Natural killer cell treated with Interleukin-12 subunit alpha and Interleukin-12 subunit beta and Interleukin-15 and Interleukin-18, amount 100 ng/mL, for 72 hours (primary cell): ENCODE measurements at regions not wholly inside any gene's neighbourhood (a gene's known extent, or its start where the extent isn't known, plus 50 kb on each side); places are given as distances from the start of the nearest gene placed in this dataset.
"Not testable (repeated sequence)": the region's sequence is repeated elsewhere in the genome, so short reads cannot be mapped to it uniquely, and the experiment has no call there.

Experiments
- ATAC-seq, 2 donors: fragments of 150-1000 bp; cut with Tn5 transposase in 1 of 2; sonication (Bioruptor Pico), chemical (Tn5 transposase) in 1 of 2; 2 replicates each; pipeline ENCODE4 v1.10.0; 2021
- DNase-seq: peaks from one replicate; pipeline ENCODE4 v3.0.0; 2022; ENCODE audit warnings: low spot score
- H3K27ac Mint-ChIP-seq, 2 donors: 1 replicate in 1 of 2; 2 replicates in 1 of 2; pipeline ENCODE4 v1.8.0; 2022; ENCODE audit warnings: mixed read lengths in 2 of 2, mild to moderate bottlenecking in 1 of 2, moderate library complexity in 1 of 2
- H3K27me3 Mint-ChIP-seq, 2 donors: 1 replicate in 1 of 2; 2 replicates in 1 of 2; pipeline ENCODE4 v1.8.0; 2022; ENCODE audit warnings: mixed read lengths in 2 of 2
- H3K36me3 Mint-ChIP-seq: one replicate; pipeline ENCODE4 v1.8.0; 2022; ENCODE audit warnings: mixed read lengths
- H3K4me1 Mint-ChIP-seq, 2 donors: 1 replicate in 1 of 2; 2 replicates in 1 of 2; pipeline ENCODE4 v1.8.0; 2022; ENCODE audit warnings: low read depth in 2 of 2, mixed read lengths in 2 of 2, mild to moderate bottlenecking in 1 of 2
- H3K4me3 Mint-ChIP-seq: one replicate; pipeline ENCODE4 v1.8.0; 2022; ENCODE audit warnings: mixed read lengths
- H3K9me3 Mint-ChIP-seq: 2 replicates; pipeline ENCODE4 v1.8.0; 2022; ENCODE audit warnings: mixed read lengths

GRCh38 chr13:50382511-50382910, 367.3 kb downstream of the KCNRG start:
- peaks cover 21 to 22% of the 10 kb centered on the region in 2 donors for H3K4me1 Mint-ChIP-seq

DNA sequence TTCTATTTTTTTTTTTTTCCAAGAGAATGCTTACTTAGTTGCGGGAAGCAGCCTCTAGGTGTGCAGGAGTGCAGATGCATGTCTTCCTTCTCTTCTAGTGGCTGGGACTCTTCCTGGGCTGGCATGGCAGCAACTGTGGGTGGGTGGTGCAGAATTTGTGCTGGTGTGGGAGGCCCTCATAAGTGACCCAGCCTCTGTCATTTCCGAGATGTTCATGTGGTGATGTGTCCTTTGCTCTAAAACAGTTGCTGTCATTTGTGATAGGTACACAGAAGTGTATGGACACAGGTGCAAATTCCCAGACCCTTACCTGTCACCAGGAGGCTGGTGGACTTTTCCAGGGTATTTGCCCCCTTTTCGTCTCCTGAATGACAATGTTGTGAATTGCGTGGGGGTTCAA, 367.7 kb downstream of the KCNRG start:
- no peak overlapping the region for H3K4me3 Mint-ChIP-seq
- peaks cover 21 to 22% of the 10 kb centered on the region in 2 donors for H3K4me1 Mint-ChIP-seq
- no peaks in the 10 kb centered on the region for H3K27me3 Mint-ChIP-seq
- H3K9me3 Mint-ChIP-seq = peaks cover 11% of the 10 kb centered on the region
- DNase-seq = no peak
- peaks cover 22% of the 10 kb centered on the region for H3K36me3 Mint-ChIP-seq
- no peak for ATAC-seq
- H3K27ac Mint-ChIP-seq = no peak overlapping the region

More at GRCh38 chr13:50382511-50382910, 367.3 kb downstream of the KCNRG start:
- peaks cover 22% of the 10 kb centered on the region for H3K36me3 Mint-ChIP-seq
- no peak for ATAC-seq
- H3K4me3 Mint-ChIP-seq = no peak overlapping the region
- H3K9me3 Mint-ChIP-seq = peaks cover 11% of the 10 kb centered on the region
- no peak overlapping the region for H3K27ac Mint-ChIP-seq
- no peak for DNase-seq
- no peaks in the 10 kb centered on the region for H3K27me3 Mint-ChIP-seq

DNA sequence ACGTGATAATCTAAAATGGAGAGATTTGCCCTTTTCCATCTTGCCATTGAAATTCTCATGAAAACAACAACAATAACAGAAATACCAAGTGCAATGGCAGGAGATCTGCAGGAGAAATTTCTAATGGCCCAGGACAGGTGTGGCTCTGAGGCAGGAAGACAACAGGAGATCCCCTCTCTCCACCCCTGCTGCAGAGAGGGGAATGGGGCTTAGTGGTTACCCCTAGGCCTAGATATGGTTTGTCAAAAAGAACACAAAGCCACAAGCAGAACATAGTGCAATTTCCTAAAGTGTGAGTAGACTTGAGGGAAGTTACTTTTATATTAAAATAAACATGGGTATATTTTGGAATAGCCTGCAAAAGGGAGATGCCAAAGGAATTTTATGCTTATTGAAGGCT, 369.5 kb downstream of the KCNRG start:
- Mint-ChIP-seq H3K27me3 (no peaks in the 10 kb centered on the region), H3K27ac (peak overlapping the region in 1 of 2 donors; percentile 17), H3K4me1 (peaks cover 21 to 22% of the 10 kb centered on the region in 2 donors), H3K4me3 (no peak overlapping the region), H3K36me3 (peaks cover 22% of the 10 kb centered on the region), H3K9me3 (peaks cover 11% of the 10 kb centered on the region)
- DNase-seq (no peak), ATAC-seq (no peak)

DNA sequence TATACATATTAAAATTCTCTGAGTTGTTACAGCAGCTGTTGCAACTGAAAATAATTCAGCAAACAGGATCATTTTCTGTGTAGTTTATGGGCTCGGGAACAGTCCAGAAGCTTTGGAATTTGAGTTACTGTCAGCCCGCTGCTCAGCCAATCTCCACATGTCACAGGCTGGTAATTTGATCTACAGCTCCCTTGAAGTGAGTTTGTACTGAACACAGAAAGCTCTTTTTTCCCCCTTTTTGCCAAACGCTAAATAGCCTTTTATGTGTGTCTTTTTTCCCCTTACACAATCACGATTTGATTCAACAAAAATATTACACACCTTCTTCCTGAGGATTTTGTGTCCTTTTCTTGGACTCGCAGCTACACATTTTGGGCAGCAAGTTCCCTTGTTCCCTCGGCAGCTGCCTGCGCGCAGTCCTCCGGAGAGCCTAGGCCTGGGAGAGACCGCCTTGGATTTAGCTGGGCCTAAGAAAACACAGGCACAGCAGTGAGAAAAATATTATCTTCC, 371.4 kb downstream of the KCNRG start:
- Mint-ChIP-seq H3K36me3 (peaks cover 9% of the 10 kb centered on the region), H3K27ac (peak overlapping the region in 1 of 2 donors; percentile 79)

GRCh38 chr13:50387051-50387581, 371.9 kb downstream of the KCNRG start:
- H3K4me1 Mint-ChIP-seq = peaks cover 21 to 22% of the 10 kb centered on the region in 2 donors
- H3K27me3 Mint-ChIP-seq = no peaks in the 10 kb centered on the region
- ATAC-seq (peak in 1 of 2 donors; percentile 67), DNase-seq (no peak)
- peaks cover 3% of the 10 kb centered on the region for H3K9me3 Mint-ChIP-seq
- peak overlapping the region; percentile 1 for H3K4me3 Mint-ChIP-seq
- peak overlapping the region in 1 of 2 donors; percentile 79 for H3K27ac Mint-ChIP-seq
- H3K36me3 Mint-ChIP-seq = peaks cover 6% of the 10 kb centered on the region

More for the DNA sequence above, 371.4 kb downstream of the KCNRG start:
- DNase-seq = no peak
- H3K4me1 Mint-ChIP-seq = peaks cover 21 to 22% of the 10 kb centered on the region in 2 donors
- ATAC-seq = no peak
- H3K4me3 Mint-ChIP-seq = no peak overlapping the region
- peaks cover 3% of the 10 kb centered on the region for H3K9me3 Mint-ChIP-seq
- H3K27me3 Mint-ChIP-seq = no peaks in the 10 kb centered on the region

DNA sequence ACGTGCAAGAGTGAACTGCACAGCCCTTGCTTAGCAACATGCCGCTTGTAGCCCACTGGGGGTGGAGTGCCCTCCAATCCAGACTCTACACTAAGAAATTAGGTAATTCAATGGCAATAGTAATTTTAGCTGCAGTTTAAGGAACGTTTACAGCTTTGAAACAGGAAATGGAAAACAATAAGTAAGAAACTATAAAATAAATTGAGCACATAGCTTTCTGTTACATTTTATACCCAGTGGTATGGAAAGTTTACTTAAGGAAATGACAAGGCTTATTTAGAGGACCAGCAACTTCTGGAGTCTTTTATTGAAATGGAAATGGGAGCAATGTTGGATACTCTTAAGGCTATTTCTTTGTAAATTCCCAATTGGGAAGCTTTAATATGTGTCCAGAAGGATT, 373.2 kb downstream of the KCNRG start:
- Mint-ChIP-seq H3K27ac (no peak overlapping the region), H3K36me3 (no peaks in the 10 kb centered on the region), H3K9me3 (no peaks in the 10 kb centered on the region), H3K4me1 (peaks cover 16 to 26% of the 10 kb centered on the region in 2 donors), H3K27me3 (no peaks in the 10 kb centered on the region), H3K4me3 (no peak overlapping the region)
- DNase-seq (no peak), ATAC-seq (no peak)

- Mint-ChIP-seq H3K9me3 (no peaks in the 10 kb centered on the region), H3K27ac (no peak overlapping the region), H3K27me3 (no peaks in the 10 kb centered on the region), H3K36me3 (no peaks in the 10 kb centered on the region), H3K4me3 (no peak overlapping the region), H3K4me1 (peaks cover 10 to 21% of the 10 kb centered on the region in 2 donors)
- ATAC-seq = no peak
- DNase-seq = no peak
Measured at GRCh38 chr13:50389726-50390125, 374.5 kb downstream of the KCNRG start.

DNA sequence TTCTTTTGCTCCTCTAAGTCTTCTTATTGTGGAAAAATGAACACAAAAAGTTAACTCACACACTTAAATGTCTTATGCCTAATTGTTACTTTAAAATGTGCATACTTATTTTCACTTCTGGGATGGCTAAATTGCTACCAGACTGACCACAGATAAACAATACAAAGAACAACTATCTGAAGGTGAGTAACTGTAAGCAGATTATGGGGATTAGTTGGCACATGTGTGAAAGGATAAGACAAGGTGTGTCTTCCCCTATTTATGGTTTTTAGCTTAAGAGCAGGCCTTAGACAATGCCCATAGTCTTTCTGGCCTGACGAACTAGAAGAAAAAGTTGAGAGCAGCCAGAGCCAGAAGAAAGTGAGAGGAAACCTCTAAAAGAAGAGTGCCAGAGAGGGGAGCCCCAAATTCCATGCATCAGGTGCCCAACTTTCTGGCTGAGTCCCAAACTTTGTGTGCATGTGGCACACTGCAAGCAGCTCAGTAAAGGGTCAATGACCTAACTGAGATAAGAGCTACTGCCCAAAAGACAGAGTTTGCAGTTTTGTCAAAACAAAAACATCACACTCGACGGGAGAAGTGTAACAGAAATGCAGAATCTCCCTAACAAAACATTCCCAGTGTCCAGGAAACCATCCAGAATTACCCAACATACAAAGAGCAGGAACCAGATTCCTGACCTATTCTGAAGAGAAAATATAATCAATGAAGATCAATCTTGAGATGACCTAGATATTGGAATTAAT, 375.4 kb downstream of the KCNRG start:
- H3K9me3 Mint-ChIP-seq = no peaks in the 10 kb centered on the region
- no peak for ATAC-seq
- H3K4me1 Mint-ChIP-seq = peaks cover 7 to 12% of the 10 kb centered on the region in 2 donors
- H3K36me3 Mint-ChIP-seq = no peaks in the 10 kb centered on the region
- no peak overlapping the region for H3K4me3 Mint-ChIP-seq
- H3K27ac Mint-ChIP-seq = peak overlapping the region in 1 of 2 donors; percentile 16
- H3K27me3 Mint-ChIP-seq = no peaks in the 10 kb centered on the region
- DNase-seq = no peak

DNA sequence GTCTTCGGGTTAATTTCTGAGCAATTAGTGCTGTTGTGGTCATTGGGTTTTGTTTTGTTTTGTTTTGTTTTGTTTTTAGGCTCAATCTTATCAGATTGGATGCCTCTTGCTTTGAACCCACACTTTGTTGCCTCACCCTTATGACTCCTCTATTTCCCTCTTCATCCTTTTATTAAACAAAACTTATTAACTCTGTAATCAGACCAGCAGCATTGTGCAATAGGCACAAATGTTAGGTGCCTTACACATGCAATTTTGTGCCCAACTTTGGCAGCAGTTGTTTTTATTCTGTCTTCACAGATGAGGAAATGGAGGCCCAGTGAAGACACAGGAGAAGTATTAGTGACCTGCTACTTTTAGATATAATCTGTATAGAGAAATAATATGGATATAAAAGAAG, 377.7 kb downstream of the KCNRG start:
- DNase-seq (no peak), ATAC-seq (no peak)
- no peaks in the 10 kb centered on the region for H3K27me3 Mint-ChIP-seq
- no peaks in the 10 kb centered on the region for H3K36me3 Mint-ChIP-seq
- H3K4me1 Mint-ChIP-seq = peaks cover 2 to 4% of the 10 kb centered on the region in 2 donors
- no peaks in the 10 kb centered on the region for H3K9me3 Mint-ChIP-seq
- H3K27ac Mint-ChIP-seq = no peak overlapping the region
- H3K4me3 Mint-ChIP-seq = no peak overlapping the region

DNA sequence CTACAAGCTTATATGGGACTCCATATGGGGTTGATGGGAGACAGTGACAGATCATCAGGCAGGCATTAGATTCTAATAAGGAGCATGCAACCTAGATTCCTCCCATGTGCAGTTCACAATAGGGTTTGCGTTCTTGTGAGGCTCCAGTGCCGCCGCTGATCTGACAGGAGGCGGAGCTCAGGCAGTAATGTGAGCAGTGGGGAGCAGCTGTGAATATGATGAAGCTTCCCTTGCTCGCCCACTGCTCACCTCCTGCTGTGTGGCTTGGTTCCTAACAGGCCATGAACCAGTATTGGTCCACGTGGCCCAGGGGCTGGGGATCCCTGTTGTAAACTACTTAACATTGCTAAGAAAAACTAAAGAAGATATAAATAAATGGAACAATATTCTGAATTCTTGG, 378.4 kb downstream of the KCNRG start:
- DNase-seq (no peak), ATAC-seq (no peak)
- no peak overlapping the region for H3K4me3 Mint-ChIP-seq
- H3K27me3 Mint-ChIP-seq = no peaks in the 10 kb centered on the region
- H3K27ac Mint-ChIP-seq = no peak overlapping the region
- H3K9me3 Mint-ChIP-seq = no peaks in the 10 kb centered on the region
- H3K36me3 Mint-ChIP-seq = no peaks in the 10 kb centered on the region
- peaks cover 2 to 4% of the 10 kb centered on the region in 2 donors for H3K4me1 Mint-ChIP-seq

DNA sequence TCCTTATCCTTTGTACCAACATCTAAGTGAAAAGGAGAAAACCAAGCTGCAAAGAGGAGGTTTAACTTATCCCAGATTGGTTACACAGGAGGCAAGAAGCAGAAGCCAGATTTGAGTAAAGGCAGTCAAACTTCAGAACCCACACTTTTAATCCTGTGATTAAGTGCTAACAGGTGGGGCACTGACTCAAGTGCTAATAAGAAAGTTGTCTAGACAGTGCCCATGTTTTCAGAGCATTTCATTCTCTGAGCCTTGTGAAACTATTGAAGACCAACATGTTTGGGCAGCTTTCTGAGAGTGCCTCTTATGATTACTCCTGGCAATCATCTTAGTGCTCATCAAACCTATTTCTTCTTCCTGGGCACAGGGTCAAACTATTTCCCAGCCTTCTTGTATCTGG, 380.8 kb downstream of the KCNRG start:
- ATAC-seq (no peak), DNase-seq (no peak)
- Mint-ChIP-seq H3K4me3 (no peak overlapping the region), H3K4me1 (peaks cover 13% of the 10 kb centered on the region in 2 donors), H3K9me3 (no peaks in the 10 kb centered on the region), H3K36me3 (no peaks in the 10 kb centered on the region), H3K27me3 (no peaks in the 10 kb centered on the region), H3K27ac (peak overlapping the region in 1 of 2 donors; percentile 85)

DNA sequence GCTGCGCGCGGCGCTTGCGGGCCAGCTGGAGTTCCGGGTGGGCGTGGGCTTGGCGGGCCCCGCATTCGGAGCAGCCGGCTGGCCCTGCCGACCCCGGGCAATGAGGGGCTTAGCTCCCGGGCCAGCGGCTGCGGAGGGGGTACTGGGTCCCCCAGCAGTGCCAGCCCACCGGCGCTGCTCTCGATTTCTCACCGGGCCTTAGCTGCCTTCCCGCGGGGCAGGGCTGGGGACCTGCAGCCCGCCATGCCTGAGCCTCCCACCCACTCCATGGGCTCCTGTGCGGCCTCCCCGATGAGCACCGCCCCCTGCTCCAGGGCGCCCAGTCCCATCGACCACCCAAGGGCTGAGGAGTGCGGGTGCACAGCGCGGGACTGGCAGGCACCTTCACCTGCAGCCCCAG, 381.4 kb downstream of the KCNRG start:
- ATAC-seq, DNase-seq, H3K27ac Mint-ChIP-seq, H3K4me3 Mint-ChIP-seq, H3K27me3 Mint-ChIP-seq, H3K36me3 Mint-ChIP-seq, H3K9me3 Mint-ChIP-seq: not testable (repeated sequence)
- H3K4me1 Mint-ChIP-seq = peaks cover 19% of the 10 kb centered on the region in 2 donors

GRCh38 chr13:50400035-50400726, 384.9 kb downstream of the KCNRG start:
- Mint-ChIP-seq H3K27me3 (no peaks in the 10 kb centered on the region), H3K27ac (peak overlapping the region; percentile 53 to 86), H3K4me1 (peaks cover 22 to 28% of the 10 kb centered on the region in 2 donors), H3K9me3 (peaks cover 3% of the 10 kb centered on the region), H3K4me3 (peak overlapping the region; percentile 41), H3K36me3 (peaks cover 7% of the 10 kb centered on the region)
- ATAC-seq (peak; percentile 36 to 72), DNase-seq (no peak)

- Mint-ChIP-seq H3K27ac (peak overlapping the region in 1 of 2 donors; percentile 86), H3K36me3 (peaks cover 7% of the 10 kb centered on the region), H3K4me3 (no peak overlapping the region), H3K4me1 (peaks cover 22 to 28% of the 10 kb centered on the region in 2 donors), H3K27me3 (no peaks in the 10 kb centered on the region), H3K9me3 (peaks cover 3% of the 10 kb centered on the region)
- DNase-seq (no peak), ATAC-seq (no peak)
Measured at GRCh38 chr13:50401049-50401505, 385.8 kb downstream of the KCNRG start.
